ENCODE measurements at regions not wholly inside any gene's neighbourhood (a gene's known extent, or its start where the extent isn't known, plus 50 kb on each side); places are given as distances from the start of the nearest gene placed in this dataset.

GRCh38 chrX:97797076-97797475 lies 913.4 kb downstream of the RPA4 start:
- intact Hi-C loops (cut with micrococcal nuclease): no loop called here
- H3K9me2 ChIP-seq (ENCODE audit: insufficient read depth): no peaks in the 10 kb centered on the region
- H3K4me2 ChIP-seq (ENCODE audit: low read length): no peak overlapping the region
- H3K9ac ChIP-seq (ENCODE audit: low read length): no peak overlapping the region
- no peaks in the 10 kb centered on the region for H3K27me3 ChIP-seq (ENCODE audit: insufficient read depth, low read length)
- no peak overlapping the region for H3K4me3 ChIP-seq (replicated peaks in 1 of 2; ENCODE audit: low read depth in 1 of 2, low read length in 2 of 2)
- H3K4me1 ChIP-seq (ENCODE audit: control insufficient read depth in 1 of 2, insufficient read depth in 2 of 2, low read length in 2 of 2): no peaks in the 10 kb centered on the region
- no peaks in the 10 kb centered on the region for H3K79me2 ChIP-seq (ENCODE audit: insufficient read depth, low read length)
- DNase-seq (ENCODE audit: low read depth, low spot score) (no peak), ATAC-seq (no peak)
- no peak overlapping the region for H2AFZ ChIP-seq (ENCODE audit: low read depth, low read length, poor library complexity, severe bottlenecking)
- TF ChIP-seq RAD21 (IDR thresholded peaks at IDR 0.05; ENCODE audit: low read depth) (no peak), CTCF (IDR thresholded peaks at IDR 0.05 in 2 of 3, conservative IDR thresholded peaks at IDR 0.05 in 1 of 3; ENCODE audit: borderline replicate concordance in 1 of 3, insufficient read depth in 1 of 3, low read depth in 2 of 3, low read length in 2 of 3) (no peak), FOSL1 (IDR thresholded peaks at IDR 0.05; ENCODE audit: low read depth) (no peak), EZH2phosphoT487 (IDR thresholded peaks at IDR 0.05; ENCODE audit: borderline replicate concordance) (no peak), ZBTB33 (IDR thresholded peaks at IDR 0.05; ENCODE audit: extremely low read depth, insufficient replicate concordance, low read length) (no peak)
- H3K27ac ChIP-seq (ENCODE audit: low read depth, low read length): no peak overlapping the region
- H4K20me1 ChIP-seq (ENCODE audit: insufficient read depth): no peaks in the 10 kb centered on the region
- CTCF ChIA-PET: no interaction called here
- H3K36me3 ChIP-seq (ENCODE audit: control insufficient read depth in 1 of 2, insufficient read depth in 2 of 2, low read length in 2 of 2): no peaks in the 10 kb centered on the region
- BruUV-seq (replicated peaks): no TSS peak
- no peaks in the 10 kb centered on the region for H3K9me3 ChIP-seq (ENCODE audit: control insufficient read depth in 1 of 2, insufficient read depth in 1 of 2, low read depth in 1 of 2, low read length in 2 of 2)
- POLR2A ChIA-PET: no interaction called here
- RAD21 ChIA-PET (ENCODE audit: low non-redundant PET in 1 of 2, low total read pairs in 2 of 2, uncharacterized antibody in 2 of 2, unreplicated experiment in 2 of 2): no interaction called here

- RAD21 ChIA-PET (ENCODE audit: low non-redundant PET in 1 of 2, low total read pairs in 2 of 2, uncharacterized antibody in 2 of 2, unreplicated experiment in 2 of 2): no interaction called here
- no TSS peak for BruUV-seq (replicated peaks)
- no peaks in the 10 kb centered on the region for H3K79me2 ChIP-seq (ENCODE audit: insufficient read depth, low read length)
- no peak overlapping the region for H3K4me2 ChIP-seq (ENCODE audit: low read length)
- CTCF ChIA-PET: no interaction called here
- no peaks in the 10 kb centered on the region for H4K20me1 ChIP-seq (ENCODE audit: insufficient read depth)
- H3K9ac ChIP-seq (ENCODE audit: low read length): no peak overlapping the region
- H3K27ac ChIP-seq (ENCODE audit: low read depth, low read length): no peak overlapping the region
- ATAC-seq (no peak), DNase-seq (ENCODE audit: low read depth, low spot score) (no peak)
- no peaks in the 10 kb centered on the region for H3K9me2 ChIP-seq (ENCODE audit: insufficient read depth)
- no peaks in the 10 kb centered on the region for H3K4me1 ChIP-seq (ENCODE audit: control insufficient read depth in 1 of 2, insufficient read depth in 2 of 2, low read length in 2 of 2)
- H3K27me3 ChIP-seq (ENCODE audit: insufficient read depth, low read length): no peaks in the 10 kb centered on the region
- H3K9me3 ChIP-seq (ENCODE audit: control insufficient read depth in 1 of 2, insufficient read depth in 1 of 2, low read depth in 1 of 2, low read length in 2 of 2): no peaks in the 10 kb centered on the region
- H3K36me3 ChIP-seq (ENCODE audit: control insufficient read depth in 1 of 2, insufficient read depth in 2 of 2, low read length in 2 of 2): no peaks in the 10 kb centered on the region
- POLR2A ChIA-PET: no interaction called here
- TF ChIP-seq ZBTB33 (IDR thresholded peaks at IDR 0.05; ENCODE audit: extremely low read depth, insufficient replicate concordance, low read length) (no peak), EZH2phosphoT487 (IDR thresholded peaks at IDR 0.05; ENCODE audit: borderline replicate concordance) (no peak), POLR2A (IDR thresholded peaks at IDR 0.05; ENCODE audit: borderline replicate concordance, extremely low read depth, insufficient read depth, insufficient read length) (no peak)
- no peak overlapping the region for H3K4me3 ChIP-seq (replicated peaks in 1 of 2; ENCODE audit: low read depth in 1 of 2, low read length in 2 of 2)
- no peak overlapping the region for H2AFZ ChIP-seq (ENCODE audit: low read depth, low read length, poor library complexity, severe bottlenecking)
- intact Hi-C loops (cut with micrococcal nuclease): no loop called here
Measured at GRCh38 chrX:97806238-97806637, 922.5 kb downstream of the RPA4 start.

Measured in HCT116 (cell line).